H54 (cell line): ENCODE measurements at regions not wholly inside any gene's neighbourhood (a gene's known extent, or its start where the extent isn't known, plus 50 kb on each side); places are given as distances from the start of the nearest gene placed in this dataset.

ENCODE experiments used
- DNase-seq: peaks from one replicate; pipeline ENCODE4 v3.0.0; 2011; ENCODE audit warnings: low spot score, mixed read lengths; ENCODE audit not compliant: insufficient read length
- FAIRE-seq: peaks from 3 replicates; lab custom pipeline; 2011; peaks lifted over from hg19 to GRCh38; lab: Jason Lieb, UNC
- POLR2A ChIP-seq: IDR thresholded peaks from 2 replicates; pipeline ENCODE4 v1.6.1; 2011; ENCODE audit warnings: low read depth, mild to moderate bottlenecking, low read length

DNA sequence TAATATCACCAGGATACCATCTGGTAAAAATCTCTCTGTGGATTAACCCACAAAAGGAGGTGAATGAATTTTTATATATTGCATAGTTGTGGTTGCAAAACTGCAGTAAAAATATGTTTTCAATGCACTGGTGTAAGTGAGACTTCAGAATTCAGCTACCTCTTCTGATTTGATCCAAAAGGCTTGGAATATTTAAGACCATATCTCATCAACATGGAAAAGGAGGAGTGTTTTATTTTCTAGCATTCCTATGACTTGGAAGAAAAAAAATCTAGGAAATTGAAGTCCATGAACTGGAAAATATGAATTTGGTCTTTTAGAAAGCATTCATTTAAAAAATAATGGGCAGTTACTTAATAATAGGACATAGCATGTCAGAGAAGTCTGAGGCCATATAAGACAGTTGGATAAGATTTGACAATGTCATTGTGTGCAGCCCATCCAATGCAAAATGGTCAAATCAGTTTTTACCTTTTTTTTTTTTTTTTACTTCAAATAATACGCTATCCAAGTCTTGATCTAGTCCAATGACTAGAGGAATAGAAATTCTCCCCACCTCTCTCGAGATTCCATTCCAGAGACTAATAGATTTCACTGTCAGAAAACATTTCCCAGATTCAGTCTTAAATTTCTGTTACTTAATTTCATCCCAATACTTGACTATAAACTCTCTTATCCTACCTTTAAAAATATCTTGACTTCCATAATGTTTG is 364.9 kb upstream of the PMFBP1 start:
- TF ChIP-seq POLR2A: no peak
- no peak for DNase-seq
- FAIRE-seq: no peak

DNA sequence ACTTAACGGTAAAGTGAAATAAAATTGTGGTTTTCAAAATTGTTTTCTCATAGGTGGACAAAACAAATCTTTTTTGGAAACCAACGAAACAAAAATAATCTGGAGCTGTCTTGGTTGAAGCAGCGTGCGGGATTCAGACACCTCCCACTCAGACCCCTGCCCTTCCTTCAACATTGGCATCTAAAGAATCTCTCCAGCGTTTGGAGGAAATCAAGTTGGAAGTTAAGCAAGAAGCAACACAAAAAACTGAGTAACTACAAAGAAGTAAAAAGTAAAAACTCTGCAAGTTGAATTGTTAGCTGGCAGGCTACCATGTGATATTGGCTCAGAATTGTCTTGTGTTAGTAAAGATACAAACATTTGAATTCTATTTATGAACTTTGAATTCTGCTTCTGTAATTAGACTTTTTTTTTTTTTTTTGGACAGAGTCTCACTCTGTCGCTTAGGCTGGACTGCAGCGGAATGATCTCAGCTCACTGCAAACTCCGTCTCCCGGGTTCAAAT is 361.0 kb upstream of the PMFBP1 start:
- no peak for DNase-seq
- FAIRE-seq: no peak
- no peak for TF ChIP-seq POLR2A

DNA sequence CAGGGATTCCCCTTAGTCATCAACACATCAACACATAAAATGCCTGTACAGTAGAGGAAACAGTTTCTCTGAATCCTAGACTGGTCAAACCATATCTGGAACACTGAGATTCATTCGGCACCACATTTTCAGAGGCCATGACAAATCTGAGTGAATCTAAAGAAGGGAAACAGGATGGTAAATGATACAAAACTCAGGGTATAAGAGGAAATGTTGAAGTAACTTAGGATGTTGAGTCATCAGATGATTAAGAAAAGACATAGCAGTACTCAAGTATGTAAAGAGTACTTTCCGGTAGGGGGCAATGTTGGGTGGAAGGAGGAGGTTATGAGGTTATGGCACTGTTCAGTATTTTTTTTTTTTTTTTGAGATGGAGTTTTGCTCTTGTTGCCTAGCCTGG is 358.5 kb upstream of the PMFBP1 start:
- no peak for TF ChIP-seq POLR2A
- FAIRE-seq: peak; percentile 87
- DNase-seq: peak; percentile 39

DNA sequence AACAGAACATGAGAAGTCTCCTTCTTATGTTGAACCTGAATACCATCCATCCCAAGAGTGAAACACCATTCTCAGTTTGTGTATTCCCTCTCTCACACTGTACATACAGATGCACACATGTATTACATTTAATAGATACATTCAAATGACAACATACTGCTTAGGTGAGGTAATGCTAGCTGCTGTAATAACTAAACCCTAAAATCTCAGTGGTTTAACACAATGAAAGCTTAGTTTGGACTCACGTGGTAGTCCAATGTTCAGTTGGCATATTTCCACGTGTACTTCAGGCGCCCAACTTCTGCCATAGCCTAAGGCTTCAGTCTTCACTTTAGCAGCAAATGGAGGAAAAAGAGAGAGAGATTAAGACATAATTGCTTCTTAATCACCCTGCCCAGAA is 351.1 kb upstream of the PMFBP1 start:
- DNase-seq (no peak), FAIRE-seq (no peak)
- no peak for TF ChIP-seq POLR2A

DNA sequence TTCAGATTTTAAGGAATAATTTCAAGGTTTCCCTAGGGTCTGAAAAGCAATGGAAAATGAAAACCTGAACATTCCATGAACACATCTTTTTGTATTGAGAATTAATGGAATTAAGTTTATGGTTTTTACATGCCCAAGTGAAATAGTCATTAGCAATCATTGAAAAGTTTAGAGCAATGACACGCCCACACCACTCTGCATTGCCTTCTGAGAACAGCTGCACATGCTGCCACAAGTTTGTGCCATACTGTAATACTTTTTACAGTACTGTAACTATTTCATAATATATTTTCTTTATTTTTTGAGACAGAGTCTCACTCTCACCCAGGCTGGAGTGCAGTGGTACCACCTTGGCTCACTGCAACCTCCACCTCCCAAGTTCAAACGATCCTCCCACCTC is 345.2 kb upstream of the PMFBP1 start:
- FAIRE-seq: no peak
- no peak for TF ChIP-seq POLR2A
- DNase-seq: no peak

DNA sequence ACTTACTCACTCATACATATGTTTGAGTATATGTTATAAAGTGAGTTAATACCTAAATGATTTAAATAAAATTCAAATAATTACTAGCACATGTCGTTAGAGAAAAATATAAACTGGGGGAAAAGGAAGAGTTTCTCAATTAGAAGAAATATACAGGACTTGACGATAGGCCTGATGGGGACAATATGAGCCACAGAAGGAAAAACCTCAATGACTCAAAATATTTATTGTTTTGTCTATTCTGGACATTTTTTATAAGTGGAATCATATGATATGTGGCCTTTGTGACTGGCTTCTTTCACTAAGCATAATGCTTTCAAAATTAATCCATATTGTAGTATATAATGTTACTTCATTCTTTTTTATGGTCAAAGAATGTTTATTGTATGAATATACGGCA is 339.2 kb upstream of the PMFBP1 start:
- FAIRE-seq (no peak), DNase-seq (no peak)
- no peak for TF ChIP-seq POLR2A

DNA sequence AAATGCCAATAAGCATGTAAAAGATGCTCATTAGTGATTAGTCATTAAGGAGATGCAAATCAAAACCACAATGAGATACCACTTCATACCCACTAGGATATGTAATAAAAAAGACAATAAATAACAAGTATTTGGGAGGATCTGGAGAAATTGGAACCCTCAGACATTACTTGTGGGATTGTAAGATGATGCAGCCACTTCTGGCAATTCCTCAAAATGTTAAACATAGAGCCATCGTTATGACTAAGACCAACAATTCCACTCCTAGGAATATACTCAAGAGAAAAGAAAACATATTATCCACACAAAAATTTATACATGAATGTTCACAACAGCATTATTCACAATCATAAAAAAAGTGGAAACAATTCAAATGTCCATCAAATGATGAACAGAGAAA is 336.2 kb upstream of the PMFBP1 start:
- FAIRE-seq (no peak), DNase-seq (no peak)
- TF ChIP-seq POLR2A: no peak

DNA sequence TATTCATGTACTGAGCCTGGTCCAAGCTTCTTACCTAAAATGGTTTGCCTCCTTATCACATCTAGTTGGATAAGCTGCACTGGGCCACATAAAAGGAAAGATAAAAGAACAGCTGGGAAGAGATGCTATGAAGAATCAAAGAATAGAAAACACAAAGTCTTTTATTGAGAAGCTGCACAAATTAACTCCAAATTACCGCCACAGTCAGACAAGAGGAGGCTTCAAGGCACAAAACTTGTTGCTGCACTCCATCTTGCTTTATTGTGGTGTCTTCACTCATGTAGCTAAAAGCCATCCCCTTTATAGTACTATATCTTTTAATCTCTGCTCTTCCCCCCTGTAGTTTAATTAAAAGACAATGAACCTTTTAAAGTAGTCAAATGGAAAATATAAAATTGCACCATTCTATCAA is 330.6 kb upstream of the PMFBP1 start:
- no peak for DNase-seq
- no peak for FAIRE-seq
- no peak for TF ChIP-seq POLR2A

DNA sequence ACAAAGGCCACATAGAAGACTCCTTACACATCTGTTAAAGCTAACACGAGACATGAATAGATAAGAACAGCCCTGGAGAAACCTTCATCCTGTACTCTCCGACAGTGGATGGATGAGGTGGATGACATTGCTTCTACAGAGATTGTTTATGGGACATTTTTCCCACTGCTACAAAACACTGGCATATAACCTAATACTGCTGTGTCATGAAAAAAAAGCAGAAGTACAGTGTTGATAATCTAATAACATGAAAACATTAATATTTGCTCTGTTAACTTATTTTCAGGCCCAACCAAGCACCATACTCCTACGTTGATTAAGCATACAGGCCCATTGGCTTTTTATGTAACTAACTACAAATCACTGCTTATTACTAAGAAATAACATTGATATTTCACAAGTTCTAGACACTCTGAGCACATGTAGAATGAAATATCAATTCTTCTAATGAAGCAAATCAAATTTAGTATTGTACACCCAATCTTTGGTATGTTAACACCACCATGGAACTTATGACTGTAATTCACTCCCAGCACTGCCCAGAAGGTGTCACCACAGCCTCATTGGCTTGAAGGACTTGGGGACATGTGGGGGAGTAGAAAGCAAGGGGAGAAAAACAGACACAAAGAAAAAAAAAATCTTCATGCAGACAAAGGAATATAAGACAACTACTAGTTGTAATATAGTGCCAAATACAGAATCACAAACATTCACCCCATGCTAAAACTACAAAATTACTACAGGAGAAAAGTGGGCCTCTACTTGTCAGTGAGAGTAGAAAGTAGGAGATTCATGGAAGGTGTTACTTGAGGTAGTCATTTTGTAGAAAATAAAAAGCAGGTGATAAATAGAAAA is 330.0 kb upstream of the PMFBP1 start:
- TF ChIP-seq POLR2A: no peak
- DNase-seq (peak; percentile 15), FAIRE-seq (peak; percentile 98)

DNA sequence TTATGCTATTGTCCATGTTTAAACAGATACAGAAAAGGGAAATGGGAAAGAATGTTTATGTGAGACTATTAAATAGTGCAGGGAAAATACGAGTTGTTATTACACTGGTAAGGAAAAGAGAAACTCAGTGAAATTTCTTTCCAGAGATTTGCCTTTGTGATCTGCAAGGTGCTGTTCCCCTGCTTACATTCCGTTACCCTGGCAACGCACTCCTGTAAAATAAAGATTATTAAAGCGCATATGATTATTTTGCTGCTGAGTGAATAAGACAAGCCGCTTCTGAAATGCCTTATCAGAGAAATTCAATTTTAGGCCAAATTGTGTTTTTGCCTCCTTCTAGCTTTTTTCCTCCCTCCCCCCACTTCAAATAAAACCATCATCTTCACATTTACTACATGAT is 328.6 kb upstream of the PMFBP1 start:
- FAIRE-seq (no peak), DNase-seq (no peak)

DNA sequence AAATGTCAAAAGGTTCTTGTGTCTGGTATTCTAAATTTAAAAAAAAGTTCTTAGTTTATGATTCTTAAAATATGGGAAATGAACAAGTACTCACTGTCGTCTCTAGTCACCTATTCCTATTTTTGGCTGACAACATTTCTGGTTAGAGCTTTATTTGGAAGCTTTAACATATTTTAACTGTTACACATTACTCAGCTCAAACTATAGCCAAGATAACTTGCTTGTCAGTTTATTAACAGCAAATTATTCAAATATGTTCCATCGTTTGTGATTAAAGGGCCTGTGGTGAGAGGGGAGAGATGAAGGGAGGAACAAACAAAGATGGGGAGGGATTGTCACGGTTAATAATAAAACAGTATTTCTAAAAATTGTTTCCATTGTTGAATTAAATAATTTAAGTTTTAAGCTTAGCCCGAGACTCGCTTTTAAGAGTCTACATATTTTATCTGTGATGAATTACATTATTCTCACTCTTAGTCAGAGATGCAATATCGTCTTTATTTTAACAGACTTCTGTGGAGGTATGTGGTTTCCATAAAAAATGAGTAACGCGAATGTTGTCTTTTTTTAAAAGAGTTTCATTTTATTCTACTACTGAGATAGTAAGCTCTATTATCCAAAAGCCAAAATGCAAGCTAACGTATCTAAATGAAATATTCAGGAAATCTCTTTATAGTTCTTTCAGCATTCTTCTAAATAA is 321.9 kb upstream of the PMFBP1 start:
- DNase-seq (no peak), FAIRE-seq (peak; percentile 80)
- no peak for TF ChIP-seq POLR2A

More for the DNA sequence above, 328.6 kb upstream of the PMFBP1 start:
- TF ChIP-seq POLR2A: no peak

DNA sequence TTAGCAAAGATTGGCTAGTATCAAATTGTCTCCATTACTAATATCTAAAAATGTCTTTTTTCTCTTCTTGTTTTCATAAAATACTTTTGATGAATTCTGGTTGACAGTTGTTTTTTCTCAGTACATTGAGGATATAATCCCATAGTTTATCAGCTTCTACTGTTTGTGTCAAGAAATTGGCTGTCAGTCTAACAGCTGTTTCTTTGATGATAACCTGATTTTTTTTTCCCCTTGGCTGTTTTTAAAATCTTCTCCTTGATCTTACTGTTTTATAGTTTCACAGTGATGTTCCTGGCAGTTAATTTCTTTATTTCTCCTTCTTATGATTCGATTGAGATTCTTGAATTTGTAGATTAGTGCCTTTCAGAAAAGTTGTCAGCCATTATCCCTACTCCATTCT is 315.3 kb upstream of the PMFBP1 start:
- DNase-seq (no peak), FAIRE-seq (no peak)
- no peak for TF ChIP-seq POLR2A

DNA sequence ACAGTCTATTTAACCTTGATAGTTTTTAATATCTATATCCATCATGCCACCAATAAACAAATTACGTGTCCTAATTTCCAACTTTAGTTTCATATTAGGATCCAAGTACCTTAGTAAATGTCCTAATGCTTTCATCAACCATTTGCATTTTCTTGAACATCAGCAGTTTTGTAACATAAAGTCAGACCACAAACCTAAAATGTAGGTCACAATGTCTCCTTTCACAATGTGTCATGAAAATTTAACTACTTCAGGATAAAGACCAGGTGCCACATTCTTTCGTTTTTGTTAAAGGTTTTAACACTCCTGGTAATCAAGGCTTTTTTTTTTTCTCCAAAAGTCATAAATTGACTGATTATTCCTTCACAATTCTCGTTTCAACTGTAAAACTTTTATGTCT is 310.7 kb upstream of the PMFBP1 start:
- DNase-seq (no peak), FAIRE-seq (peak; percentile 58)
- no peak for TF ChIP-seq POLR2A

DNA sequence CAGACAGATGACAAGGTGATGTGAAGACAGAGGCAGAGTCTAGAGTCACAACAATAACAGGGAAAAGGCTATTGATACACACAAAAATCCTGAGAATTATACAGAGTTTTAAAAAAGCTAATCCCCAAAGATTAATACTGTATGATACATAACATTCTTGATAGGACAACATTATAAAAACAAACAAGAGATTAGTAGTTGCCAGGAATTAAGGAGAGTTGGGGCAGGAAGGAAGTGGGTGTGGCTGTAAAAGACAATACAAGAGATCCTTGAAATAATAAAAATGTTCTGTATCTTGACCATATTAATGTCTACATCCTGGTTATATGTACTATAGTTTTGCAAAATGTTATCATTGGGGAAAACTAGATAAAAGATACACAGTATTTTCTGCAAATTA is 309.5 kb upstream of the PMFBP1 start:
- FAIRE-seq (peak; percentile 70), DNase-seq (no peak)
- TF ChIP-seq POLR2A: no peak

DNA sequence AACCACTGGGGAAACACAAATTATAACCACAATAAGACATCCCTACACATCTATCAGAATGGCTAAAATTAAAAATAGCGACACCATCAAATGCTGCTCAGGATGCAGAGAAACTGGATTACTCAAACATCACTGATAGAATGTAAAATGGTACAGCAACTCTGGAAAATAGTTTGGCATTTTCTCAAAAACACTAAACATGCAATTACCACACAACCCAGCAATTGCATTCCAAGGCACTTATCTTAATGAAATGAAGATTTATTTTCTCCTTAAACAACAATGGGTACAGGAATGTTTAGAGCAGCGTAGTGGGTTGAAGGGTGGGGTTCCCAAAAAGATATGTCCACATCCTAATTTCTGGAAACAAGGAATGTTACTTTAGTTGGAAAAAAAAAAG is 309.0 kb upstream of the PMFBP1 start:
- no peak for DNase-seq
- no peak for TF ChIP-seq POLR2A
- FAIRE-seq: peak; percentile 55
